ENCODE measurements at regions not wholly inside any gene's neighbourhood (a gene's known extent, or its start where the extent isn't known, plus 50 kb on each side); places are given as distances from the start of the nearest gene placed in this dataset.

GRCh38 chr14:106204063-106204462, 677.7 kb downstream of the TMEM121 start:
- TF ChIP-seq CTCF (IDR thresholded peaks at IDR 0.05) (no peak), POLR2A (IDR thresholded peaks at IDR 0.05) (no peak)
